Sigmoid colon (tissue), 6 donors: ENCODE measurements at regions not wholly inside any gene's neighbourhood (a gene's known extent, or its start where the extent isn't known, plus 50 kb on each side); places are given as distances from the start of the nearest gene placed in this dataset.
"Not testable (repeated sequence)": the region's sequence is repeated elsewhere in the genome, so short reads cannot be mapped to it uniquely, and the experiment has no call there.

Experiments used
- DNase-seq: peaks from one replicate; pipeline ENCODE4 v3.0.0-alpha.2; 2019
- H3K27ac ChIP-seq, 4 donors: fragments of 200-600 bp; sonication (generic); one replicate each; pipeline ENCODE4 v1.5.1; 2016 to 2019; ENCODE audit warnings: mild to moderate bottlenecking in 1 of 4
- H3K27me3 ChIP-seq, 3 donors: fragments of 200-600 bp; sonication (generic); one replicate each; pipeline ENCODE4 v1.5.1; 2019; ENCODE audit warnings: mild to moderate bottlenecking in 1 of 3
- H3K36me3 ChIP-seq, 4 donors: fragments of 200-600 bp; sonication (generic); one replicate each; pipeline ENCODE4 v1.5.1; 2016 to 2019
- H3K4me1 ChIP-seq, 4 donors: fragments of 200-600 bp; sonication (generic); one replicate each; pipeline ENCODE4 v1.5.1; 2017 to 2019
- H3K4me3 ChIP-seq, 4 donors: fragments of 200-600 bp; sonication (generic); one replicate each; pipeline ENCODE4 v1.5.1; 2017 to 2019; ENCODE audit warnings: mild to moderate bottlenecking in 2 of 4, moderate library complexity in 1 of 4
- H3K9me3 ChIP-seq, 4 donors: fragments of 200-600 bp in 3 of 4; sonication (generic) in 3 of 4; one replicate each; pipeline versions ENCODE4 v1.5.1 to v1.6.1; 2013 to 2019
- CTCF ChIP-seq, 4 experiments: fragments of 450-650 bp in 3 of 4; fragments of 200-600 bp in 1 of 4; IDR thresholded peaks; one replicate each; pipeline ENCODE4 v1.5.1; 2016 to 2019; ENCODE audit warnings: antibody characterized with exemption in 4 of 4, mild to moderate bottlenecking in 3 of 4, moderate library complexity in 2 of 4
- EP300 ChIP-seq, 4 donors: sonication (generic); formaldehyde crosslinking; IDR thresholded peaks; one replicate each; pipeline ENCODE4 v1.6.1; 2017; ENCODE audit warnings: antibody characterized with exemption in 4 of 4
- POLR2A ChIP-seq, 2 donors: fragments of 450-650 bp; IDR thresholded peaks; one replicate each; pipeline ENCODE4 v1.6.1; 2016; ENCODE audit warnings: antibody characterized with exemption in 2 of 2, mild to moderate bottlenecking in 2 of 2, moderate library complexity in 2 of 2
- POLR2AphosphoS5 ChIP-seq, 4 donors: sonication (generic); formaldehyde crosslinking; IDR thresholded peaks; one replicate each; pipeline ENCODE4 v1.6.1; 2017; ENCODE audit warnings: antibody characterized with exemption in 4 of 4
- WGBS, 2 donors: extraction: QIAGEN DNeasy Blood & Tissue Kit; methylation state at CpG; one replicate each; pipeline ENCODE4 v1.1.7; 2013; 5-methylcytosine and 5-hydroxymethylcytosine counted together
- intact Hi-C: fragments of 100-400 bp; cut with DNase I; formaldehyde crosslinking; loops from one replicate; pipeline ENCODE4 v1.15.1; 2023
- donor health status: healthy with polysubstance abuse.
- donor health status: healthy.

GRCh38 chr2:208782097-208782496, 375.5 kb downstream of the PTH2R start:
- H3K9me3 ChIP-seq, result no peaks in the 10 kb centered on the region
- intact Hi-C loops, result no loop called here

DNA sequence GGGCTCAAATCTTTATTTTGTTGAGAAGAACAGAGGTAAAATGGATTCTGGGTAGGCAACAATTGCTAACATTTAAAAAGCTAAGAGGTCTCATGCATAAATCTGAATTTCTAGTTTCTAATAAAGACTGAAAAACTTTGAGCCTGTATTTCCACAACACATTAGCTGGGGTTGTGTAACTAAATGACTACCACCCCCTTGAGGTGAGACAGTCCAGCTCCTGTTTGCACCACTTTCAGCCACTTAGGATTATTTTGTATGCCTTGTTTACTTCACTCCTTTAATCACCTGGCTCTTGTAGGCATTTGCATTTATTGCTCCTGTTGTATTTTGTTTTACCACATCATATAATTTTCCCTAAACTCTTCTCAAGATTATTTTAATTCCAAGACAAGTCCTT, 376.6 kb downstream of the PTH2R start:
- Histone ChIP-seq H3K4me3 (no peak overlapping the region), H3K36me3 (no peaks in the 10 kb centered on the region), H3K4me1 (no peaks in the 10 kb centered on the region), H3K27me3 (no peaks in the 10 kb centered on the region), H3K27ac (no peak overlapping the region), H3K9me3 (no peaks in the 10 kb centered on the region)
- TF ChIP-seq CTCF (IDR thresholded peaks at IDR 0.05) (no peak), EP300 (IDR thresholded peaks at IDR 0.05) (no peak), POLR2AphosphoS5 (IDR thresholded peaks at IDR 0.05) (no peak), POLR2A (IDR thresholded peaks at IDR 0.05) (no peak)
- DNase-seq, result no peak
- intact Hi-C loops, result no loop called here

More at GRCh38 chr2:208782097-208782496, 375.5 kb downstream of the PTH2R start:
- Histone ChIP-seq H3K27ac (no peak overlapping the region), H3K27me3 (no peaks in the 10 kb centered on the region), H3K36me3 (no peaks in the 10 kb centered on the region), H3K4me3 (no peak overlapping the region), H3K4me1 (no peaks in the 10 kb centered on the region)
- DNase-seq, result no peak
- no peak for TF ChIP-seq EP300 (IDR thresholded peaks at IDR 0.05)
- no peak for TF ChIP-seq POLR2AphosphoS5 (IDR thresholded peaks at IDR 0.05)
- TF ChIP-seq CTCF (IDR thresholded peaks at IDR 0.05), result no peak
- no peak for TF ChIP-seq POLR2A (IDR thresholded peaks at IDR 0.05)
- 56 to 67% methylated on average over 6 of the region's 6 CpGs for WGBS, 2 donors

DNA sequence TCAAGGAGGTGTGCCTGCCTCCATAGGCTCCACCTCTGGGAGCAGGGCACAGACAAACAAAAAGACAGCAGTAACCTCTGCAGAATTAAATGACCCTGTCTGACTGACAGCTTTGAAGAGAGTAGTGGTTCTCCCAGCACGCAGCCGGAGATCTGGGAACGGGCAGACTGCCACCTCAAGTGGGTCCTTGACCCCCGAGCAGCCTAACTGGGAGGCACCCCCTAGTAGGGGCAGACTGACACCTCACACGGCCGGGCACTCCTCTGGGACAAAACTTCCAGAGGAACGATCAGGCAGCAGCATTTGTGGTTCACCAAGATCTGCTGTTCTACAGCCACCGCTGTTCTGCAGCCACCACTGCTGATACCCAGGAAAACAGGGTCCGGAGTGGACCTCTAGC, 378.2 kb downstream of the PTH2R start:
- H3K27ac ChIP-seq, H3K4me3 ChIP-seq, H3K9me3 ChIP-seq, DNase-seq, intact Hi-C loops, H3K27me3 ChIP-seq, H3K36me3 ChIP-seq, H3K4me1 ChIP-seq: not testable (repeated sequence)
- WGBS, 2 donors, result 90 to 92% methylated on average over 9 of the region's 9 CpGs

DNA sequence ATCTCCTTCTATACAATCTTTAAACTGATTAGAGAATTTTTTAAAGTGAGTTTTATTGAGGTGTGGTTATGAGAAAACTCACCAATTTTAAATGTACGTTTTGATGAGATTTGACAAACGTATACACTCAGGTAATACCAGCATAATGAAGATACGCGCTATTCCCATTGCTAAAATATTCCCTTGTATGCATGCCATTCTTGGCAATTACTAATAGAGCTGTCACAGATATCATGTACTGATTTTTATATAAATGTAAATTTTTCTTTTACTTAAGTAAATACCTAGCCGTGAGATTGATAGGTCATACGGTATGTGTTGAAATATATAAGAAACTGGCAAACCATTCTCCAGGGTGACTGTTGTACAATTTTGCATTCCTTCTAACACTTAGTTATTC, 384.7 kb downstream of the PTH2R start:
- no peak overlapping the region for H3K27ac ChIP-seq
- TF ChIP-seq POLR2A (IDR thresholded peaks at IDR 0.05), result no peak
- no peak for TF ChIP-seq CTCF (IDR thresholded peaks at IDR 0.05)
- no peak for TF ChIP-seq EP300 (IDR thresholded peaks at IDR 0.05)
- no peak for TF ChIP-seq POLR2AphosphoS5 (IDR thresholded peaks at IDR 0.05)
- WGBS, 2 donors, result 68 to 78% methylated on average over 6 of the region's 6 CpGs
- H3K4me3 ChIP-seq, result no peak overlapping the region
- no peaks in the 10 kb centered on the region for H3K9me3 ChIP-seq
- H3K27me3 ChIP-seq, result no peaks in the 10 kb centered on the region
- H3K36me3 ChIP-seq, result no peaks in the 10 kb centered on the region
- intact Hi-C loops, result no loop called here
- H3K4me1 ChIP-seq, result no peaks in the 10 kb centered on the region
- no peak for DNase-seq

DNA sequence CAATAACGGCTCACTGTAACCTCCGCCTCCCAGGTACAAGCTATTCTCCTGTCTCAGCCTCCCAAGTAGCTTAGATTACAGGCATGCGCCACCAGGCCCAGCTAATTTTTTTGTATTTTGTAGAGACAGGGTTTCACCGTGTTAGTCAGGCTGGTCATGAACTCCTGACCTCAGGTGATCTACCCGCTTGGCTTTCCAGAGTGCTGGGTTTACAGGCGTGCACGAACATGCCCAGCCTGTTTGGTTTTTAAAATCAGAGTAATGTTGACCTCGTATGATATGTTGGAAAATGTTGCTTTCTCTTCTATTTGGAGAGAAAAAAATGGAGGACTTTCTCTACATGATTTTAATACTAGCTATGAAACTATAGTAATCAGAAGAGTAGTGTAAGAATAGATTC, 386.2 kb downstream of the PTH2R start:
- no peak for DNase-seq
- Histone ChIP-seq H3K4me1 (no peaks in the 10 kb centered on the region), H3K4me3 (no peak overlapping the region), H3K27ac (no peak overlapping the region), H3K27me3 (no peaks in the 10 kb centered on the region), H3K36me3 (no peaks in the 10 kb centered on the region), H3K9me3 (no peaks in the 10 kb centered on the region)
- intact Hi-C loops, result no loop called here
- TF ChIP-seq CTCF (IDR thresholded peaks at IDR 0.05), result no peak
- no peak for TF ChIP-seq POLR2AphosphoS5 (IDR thresholded peaks at IDR 0.05)
- TF ChIP-seq POLR2A (IDR thresholded peaks at IDR 0.05), result no peak
- TF ChIP-seq EP300 (IDR thresholded peaks at IDR 0.05), result no peak
- 87 to 90% methylated on average over 8 of the region's 8 CpGs for WGBS, 2 donors
